GM06990 (cell line): ENCODE measurements at regions not wholly inside any gene's neighbourhood (a gene's known extent, or its start where the extent isn't known, plus 50 kb on each side); places are given as distances from the start of the nearest gene placed in this dataset.

ENCODE experiments used
- DNase-seq: peaks from one replicate; pipeline ENCODE4 v3.0.0-alpha.2; 2011; ENCODE audit not compliant: insufficient read length; ENCODE audit errors: extremely low read depth
- H3K27me3 ChIP-seq: replicated peaks from 2 replicates; pipeline ENCODE4 v1.6.0; 2011; ENCODE audit warnings: low read length; ENCODE audit not compliant: control insufficient read depth, insufficient read depth
- H3K36me3 ChIP-seq: 2 replicates; pipeline ENCODE4 v1.5.1; 2011; ENCODE audit warnings: low read length; ENCODE audit not compliant: control insufficient read depth, insufficient read depth
- H3K4me3 ChIP-seq: replicated peaks from 2 replicates; pipeline ENCODE4 v1.5.1; 2011; ENCODE audit warnings: low read depth, mild to moderate bottlenecking, control low read depth, low read length
- TF ChIP-seq, protein P1 (sequence below): IDR thresholded peaks from 2 replicates; pipeline ENCODE4 v1.5.1; 2011; ENCODE audit warnings: low read length, control low read depth, mild to moderate bottlenecking, inconsistent platforms; ENCODE audit not compliant: insufficient read depth, poor library complexity, severe bottlenecking

GRCh38 chr16:6034511-6034910 lies 936.9 kb upstream of the EEF2KMT start:
- H3K27me3 ChIP-seq, result no peaks in the 10 kb centered on the region
- no peak overlapping the region for H3K4me3 ChIP-seq
- H3K36me3 ChIP-seq, result no peaks in the 10 kb centered on the region
- no peak for DNase-seq
- TF ChIP-seq, protein P1, sequence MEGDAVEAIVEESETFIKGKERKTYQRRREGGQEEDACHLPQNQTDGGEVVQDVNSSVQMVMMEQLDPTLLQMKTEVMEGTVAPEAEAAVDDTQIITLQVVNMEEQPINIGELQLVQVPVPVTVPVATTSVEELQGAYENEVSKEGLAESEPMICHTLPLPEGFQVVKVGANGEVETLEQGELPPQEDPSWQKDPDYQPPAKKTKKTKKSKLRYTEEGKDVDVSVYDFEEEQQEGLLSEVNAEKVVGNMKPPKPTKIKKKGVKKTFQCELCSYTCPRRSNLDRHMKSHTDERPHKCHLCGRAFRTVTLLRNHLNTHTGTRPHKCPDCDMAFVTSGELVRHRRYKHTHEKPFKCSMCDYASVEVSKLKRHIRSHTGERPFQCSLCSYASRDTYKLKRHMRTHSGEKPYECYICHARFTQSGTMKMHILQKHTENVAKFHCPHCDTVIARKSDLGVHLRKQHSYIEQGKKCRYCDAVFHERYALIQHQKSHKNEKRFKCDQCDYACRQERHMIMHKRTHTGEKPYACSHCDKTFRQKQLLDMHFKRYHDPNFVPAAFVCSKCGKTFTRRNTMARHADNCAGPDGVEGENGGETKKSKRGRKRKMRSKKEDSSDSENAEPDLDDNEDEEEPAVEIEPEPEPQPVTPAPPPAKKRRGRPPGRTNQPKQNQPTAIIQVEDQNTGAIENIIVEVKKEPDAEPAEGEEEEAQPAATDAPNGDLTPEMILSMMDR, result no peak

DNA sequence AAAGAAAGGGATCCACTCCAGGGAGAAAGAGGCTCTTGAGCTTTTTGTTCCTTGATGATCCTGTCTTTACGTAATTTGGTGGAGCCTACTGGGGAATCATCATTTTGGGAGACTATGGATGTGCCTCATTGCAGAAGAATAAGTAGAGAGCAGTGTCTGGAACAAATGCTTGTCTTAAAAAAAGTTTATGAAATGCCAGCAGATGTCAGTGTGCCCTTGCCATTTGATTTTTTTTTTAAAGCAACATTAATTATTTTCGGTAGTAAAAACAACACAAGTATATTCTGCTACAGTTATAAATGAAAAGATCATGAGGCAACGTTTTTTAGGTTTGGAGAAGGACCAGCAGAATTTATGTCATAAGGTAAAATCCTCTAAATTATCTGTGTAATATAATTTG lies 934.8 kb upstream of the EEF2KMT start:
- Histone ChIP-seq H3K27me3 (no peaks in the 10 kb centered on the region), H3K36me3 (no peaks in the 10 kb centered on the region), H3K4me3 (no peak overlapping the region)
- TF ChIP-seq, protein P1, result no peak
- DNase-seq, result no peak

DNA sequence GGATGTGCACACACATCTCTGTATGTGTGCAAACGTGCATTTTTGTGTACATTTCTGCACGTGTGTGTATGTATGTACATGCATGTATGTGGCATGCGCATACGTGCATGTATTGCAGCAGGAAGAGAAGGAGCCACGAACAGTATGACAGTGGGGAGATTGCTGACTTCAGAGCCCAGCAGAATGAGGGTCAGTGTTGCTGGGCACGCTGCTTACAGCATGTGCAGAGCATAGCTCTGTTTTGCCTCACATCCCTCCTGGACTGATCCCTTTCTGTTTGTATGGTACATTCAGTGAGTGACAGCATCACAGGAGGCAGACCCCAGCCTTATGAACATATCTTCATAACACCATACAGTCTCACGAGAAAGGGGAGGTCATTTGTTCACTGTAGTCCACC lies 934.0 kb upstream of the EEF2KMT start:
- Histone ChIP-seq H3K4me3 (no peak overlapping the region), H3K36me3 (no peaks in the 10 kb centered on the region), H3K27me3 (no peaks in the 10 kb centered on the region)
- DNase-seq, result no peak
- TF ChIP-seq, protein P1, result no peak

DNA sequence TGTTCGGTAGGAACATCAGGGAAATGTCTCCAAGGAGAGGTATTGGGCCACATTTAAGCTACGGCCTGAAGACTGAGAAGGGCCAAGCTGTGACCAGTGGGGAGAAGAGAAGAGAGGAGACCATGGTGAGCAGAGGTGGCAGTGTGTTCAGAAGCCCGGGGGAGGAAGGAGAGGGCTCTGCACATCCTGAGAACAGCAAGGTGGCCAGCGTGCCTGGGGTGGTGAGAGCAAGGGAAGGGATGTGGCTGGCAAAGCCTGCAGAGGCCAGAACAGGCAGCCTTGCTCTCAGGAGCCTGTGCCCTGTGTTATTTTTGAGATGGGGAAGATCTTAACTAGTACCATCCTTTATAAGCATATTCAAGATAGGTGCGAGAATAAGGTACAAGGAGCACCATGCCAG lies 933.5 kb upstream of the EEF2KMT start:
- TF ChIP-seq, protein P1, result no peak
- H3K36me3 ChIP-seq, result no peaks in the 10 kb centered on the region
- DNase-seq, result no peak
- no peak overlapping the region for H3K4me3 ChIP-seq
- no peaks in the 10 kb centered on the region for H3K27me3 ChIP-seq

DNA sequence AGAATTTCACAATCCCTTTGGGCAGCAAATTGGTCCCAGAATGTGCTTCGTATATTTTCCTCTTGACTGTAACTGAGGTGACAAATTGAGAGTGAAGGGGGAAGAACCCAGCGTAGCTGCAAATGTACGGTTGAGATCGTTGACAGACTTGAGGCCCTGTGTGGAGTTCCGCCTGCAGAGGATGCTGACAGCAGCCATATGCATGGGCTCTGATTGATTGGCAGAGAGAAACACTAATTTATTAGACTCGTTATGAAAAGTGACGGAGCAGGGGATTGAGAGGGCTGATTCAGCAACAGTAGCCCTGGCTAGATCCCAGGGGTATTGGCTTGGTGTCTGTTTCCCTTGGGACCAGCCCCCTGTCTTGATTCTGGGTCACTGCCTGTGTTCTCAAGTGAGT lies 930.1 kb upstream of the EEF2KMT start:
- Histone ChIP-seq H3K36me3 (no peaks in the 10 kb centered on the region), H3K27me3 (no peaks in the 10 kb centered on the region), H3K4me3 (no peak overlapping the region)
- TF ChIP-seq, protein P1, result no peak
- no peak for DNase-seq

- DNase-seq, result no peak
- no peaks in the 10 kb centered on the region for H3K36me3 ChIP-seq
These were observed 925.9 kb upstream of the EEF2KMT start for GRCh38 chr16:6023449-6023848.

More at GRCh38 chr16:6023449-6023848, 925.9 kb upstream of the EEF2KMT start:
- Histone ChIP-seq H3K4me3 (no peak overlapping the region), H3K27me3 (no peaks in the 10 kb centered on the region)
- TF ChIP-seq, protein P1, result no peak
